Neural cell (in vitro differentiated cells): ENCODE measurements at regions not wholly inside any gene's neighbourhood (a gene's known extent, or its start where the extent isn't known, plus 50 kb on each side); places are given as distances from the start of the nearest gene placed in this dataset.

Experiments
- EP300 ChIP-seq: fragments of 450-650 bp; conservative IDR thresholded peaks from 2 replicates; pipeline ENCODE4 v1.6.1; 2014; ENCODE audit warnings: antibody characterized with exemption, mild to moderate bottlenecking, moderate library complexity; ENCODE audit not compliant: poor library complexity, severe bottlenecking
- EZH2 ChIP-seq: fragments of 200-600, 300-800 bp; shearing (Covaris generic), sonication (generic); IDR thresholded peaks from 2 replicates; pipeline ENCODE4 v1.6.1; 2014; ENCODE audit warnings: antibody characterized with exemption, low read length, borderline replicate concordance, mild to moderate bottlenecking; ENCODE audit not compliant: insufficient read depth, poor library complexity, severe bottlenecking
- MXI1 ChIP-seq: fragments of 450-650 bp; conservative IDR thresholded peaks from 2 replicates; pipeline ENCODE4 v1.6.1; 2014; ENCODE audit warnings: antibody characterized with exemption, mild to moderate bottlenecking; ENCODE audit not compliant: poor library complexity, severe bottlenecking
- POLR2AphosphoS5 ChIP-seq: IDR thresholded peaks from 2 replicates; pipeline ENCODE4 v1.6.1; 2012
- RAD21 ChIP-seq: fragments of 450-650 bp; conservative IDR thresholded peaks from 2 replicates; pipeline ENCODE4 v1.6.1; 2014; ENCODE audit warnings: antibody characterized with exemption, mild to moderate bottlenecking, moderate library complexity
- REST ChIP-seq: IDR thresholded peaks from 2 replicates; pipeline ENCODE4 v1.6.1; 2012; ENCODE audit warnings: borderline replicate concordance
- SMC3 ChIP-seq: fragments of 450-650 bp; conservative IDR thresholded peaks from 2 replicates; pipeline ENCODE4 v1.6.1; 2014; ENCODE audit warnings: antibody characterized with exemption, mild to moderate bottlenecking, moderate library complexity; ENCODE audit not compliant: poor library complexity
- TAF1 ChIP-seq: IDR thresholded peaks from 2 replicates; pipeline ENCODE4 v1.6.1; 2012; ENCODE audit warnings: low read depth
- TF ChIP-seq, protein P1 (sequence below): fragments of 450-650 bp; IDR thresholded peaks from 2 replicates; pipeline ENCODE4 v1.5.1; 2014; ENCODE audit warnings: antibody characterized with exemption, mild to moderate bottlenecking, moderate library complexity; ENCODE audit not compliant: poor library complexity, severe bottlenecking

GRCh38 chr1:105865546-105865945 lies 1190.9 kb upstream of the PRMT6 start:
- TF ChIP-seq, protein P1, sequence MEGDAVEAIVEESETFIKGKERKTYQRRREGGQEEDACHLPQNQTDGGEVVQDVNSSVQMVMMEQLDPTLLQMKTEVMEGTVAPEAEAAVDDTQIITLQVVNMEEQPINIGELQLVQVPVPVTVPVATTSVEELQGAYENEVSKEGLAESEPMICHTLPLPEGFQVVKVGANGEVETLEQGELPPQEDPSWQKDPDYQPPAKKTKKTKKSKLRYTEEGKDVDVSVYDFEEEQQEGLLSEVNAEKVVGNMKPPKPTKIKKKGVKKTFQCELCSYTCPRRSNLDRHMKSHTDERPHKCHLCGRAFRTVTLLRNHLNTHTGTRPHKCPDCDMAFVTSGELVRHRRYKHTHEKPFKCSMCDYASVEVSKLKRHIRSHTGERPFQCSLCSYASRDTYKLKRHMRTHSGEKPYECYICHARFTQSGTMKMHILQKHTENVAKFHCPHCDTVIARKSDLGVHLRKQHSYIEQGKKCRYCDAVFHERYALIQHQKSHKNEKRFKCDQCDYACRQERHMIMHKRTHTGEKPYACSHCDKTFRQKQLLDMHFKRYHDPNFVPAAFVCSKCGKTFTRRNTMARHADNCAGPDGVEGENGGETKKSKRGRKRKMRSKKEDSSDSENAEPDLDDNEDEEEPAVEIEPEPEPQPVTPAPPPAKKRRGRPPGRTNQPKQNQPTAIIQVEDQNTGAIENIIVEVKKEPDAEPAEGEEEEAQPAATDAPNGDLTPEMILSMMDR = no peak
- TF ChIP-seq EZH2 = no peak
- no peak for TF ChIP-seq EP300
- TF ChIP-seq TAF1 = no peak
- no peak for TF ChIP-seq REST
- no peak for TF ChIP-seq POLR2AphosphoS5
- TF ChIP-seq RAD21 = no peak
- TF ChIP-seq SMC3 = no peak
- no peak for TF ChIP-seq MXI1
